ENCODE measurements at regions not wholly inside any gene's neighbourhood (a gene's known extent, or its start where the extent isn't known, plus 50 kb on each side); places are given as distances from the start of the nearest gene placed in this dataset.

DNA sequence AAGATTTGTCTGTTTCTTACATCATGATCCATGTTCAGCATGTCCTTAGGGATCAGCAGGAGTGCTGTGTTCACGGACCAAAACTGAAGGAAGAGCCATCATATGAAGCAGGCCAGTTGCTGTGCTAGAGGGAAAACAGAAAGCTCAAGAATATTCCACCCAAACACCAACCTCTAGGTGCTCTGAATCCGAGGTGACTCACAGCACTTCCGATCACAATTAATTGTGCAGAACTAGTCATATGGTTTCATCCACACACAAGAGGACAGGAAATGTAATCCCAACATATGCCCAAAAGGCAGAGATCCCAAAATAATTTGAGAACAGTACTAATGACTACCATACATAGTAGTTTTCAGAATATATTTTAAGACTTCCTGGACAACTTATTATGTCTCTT lies 257.9 kb upstream of the KCNH8 start:
- H3K4me3 ChIP-seq (ENCODE audit: low read depth, low read length), result no peak overlapping the region
- TF ChIP-seq, protein P1, sequence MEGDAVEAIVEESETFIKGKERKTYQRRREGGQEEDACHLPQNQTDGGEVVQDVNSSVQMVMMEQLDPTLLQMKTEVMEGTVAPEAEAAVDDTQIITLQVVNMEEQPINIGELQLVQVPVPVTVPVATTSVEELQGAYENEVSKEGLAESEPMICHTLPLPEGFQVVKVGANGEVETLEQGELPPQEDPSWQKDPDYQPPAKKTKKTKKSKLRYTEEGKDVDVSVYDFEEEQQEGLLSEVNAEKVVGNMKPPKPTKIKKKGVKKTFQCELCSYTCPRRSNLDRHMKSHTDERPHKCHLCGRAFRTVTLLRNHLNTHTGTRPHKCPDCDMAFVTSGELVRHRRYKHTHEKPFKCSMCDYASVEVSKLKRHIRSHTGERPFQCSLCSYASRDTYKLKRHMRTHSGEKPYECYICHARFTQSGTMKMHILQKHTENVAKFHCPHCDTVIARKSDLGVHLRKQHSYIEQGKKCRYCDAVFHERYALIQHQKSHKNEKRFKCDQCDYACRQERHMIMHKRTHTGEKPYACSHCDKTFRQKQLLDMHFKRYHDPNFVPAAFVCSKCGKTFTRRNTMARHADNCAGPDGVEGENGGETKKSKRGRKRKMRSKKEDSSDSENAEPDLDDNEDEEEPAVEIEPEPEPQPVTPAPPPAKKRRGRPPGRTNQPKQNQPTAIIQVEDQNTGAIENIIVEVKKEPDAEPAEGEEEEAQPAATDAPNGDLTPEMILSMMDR (conservative IDR thresholded peaks at IDR 0.05; ENCODE audit: low read depth, low read length), result no peak
- no peak for DNase-seq (ENCODE audit: low read depth)

DNA sequence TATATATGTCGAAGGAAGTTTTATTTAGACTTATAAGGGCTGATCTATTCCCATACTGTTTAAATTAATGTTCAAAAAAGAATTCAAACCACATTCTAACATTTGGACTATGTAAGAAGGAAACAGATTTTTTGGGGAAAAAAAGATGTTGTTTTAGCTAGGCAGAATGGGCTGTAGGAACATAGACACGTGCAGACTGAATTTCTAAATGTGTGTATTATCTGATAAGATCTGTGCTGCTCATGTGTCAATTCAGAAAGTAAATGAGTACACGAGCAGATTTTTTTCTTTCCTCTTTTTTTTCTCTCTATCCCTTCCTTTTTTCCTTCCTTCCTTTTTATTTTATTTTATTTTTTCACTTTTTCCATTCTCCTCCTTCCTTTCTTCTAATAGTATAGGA lies 259.5 kb upstream of the KCNH8 start:
- DNase-seq (ENCODE audit: low read depth), result no peak
- no peak overlapping the region for H3K4me3 ChIP-seq (ENCODE audit: low read depth, low read length)
- TF ChIP-seq, protein P1 (conservative IDR thresholded peaks at IDR 0.05; ENCODE audit: low read depth, low read length), result no peak

DNA sequence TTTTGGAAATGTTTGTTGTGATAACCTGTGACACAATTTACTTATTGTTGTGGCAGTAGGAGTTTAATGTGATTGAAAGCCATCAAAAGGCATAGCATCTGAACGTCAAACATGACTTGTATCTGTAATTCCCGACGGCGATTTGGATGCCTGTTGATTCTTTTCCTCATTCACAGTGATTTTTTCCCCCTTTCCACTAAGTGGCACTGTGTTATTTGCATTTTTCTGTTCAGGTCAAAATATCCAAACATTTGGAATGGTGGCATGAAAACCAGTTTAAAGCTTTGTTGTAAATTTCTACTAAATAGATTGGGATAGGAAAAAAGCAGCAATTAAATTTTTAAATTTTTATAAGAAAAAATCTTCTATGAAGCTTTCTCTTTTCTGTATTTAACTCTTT lies 259.9 kb upstream of the KCNH8 start:
- TF ChIP-seq, protein P1 (conservative IDR thresholded peaks at IDR 0.05; ENCODE audit: low read depth, low read length), result no peak
- DNase-seq (ENCODE audit: low read depth), result no peak
- H3K4me3 ChIP-seq (ENCODE audit: low read depth, low read length), result no peak overlapping the region

DNA sequence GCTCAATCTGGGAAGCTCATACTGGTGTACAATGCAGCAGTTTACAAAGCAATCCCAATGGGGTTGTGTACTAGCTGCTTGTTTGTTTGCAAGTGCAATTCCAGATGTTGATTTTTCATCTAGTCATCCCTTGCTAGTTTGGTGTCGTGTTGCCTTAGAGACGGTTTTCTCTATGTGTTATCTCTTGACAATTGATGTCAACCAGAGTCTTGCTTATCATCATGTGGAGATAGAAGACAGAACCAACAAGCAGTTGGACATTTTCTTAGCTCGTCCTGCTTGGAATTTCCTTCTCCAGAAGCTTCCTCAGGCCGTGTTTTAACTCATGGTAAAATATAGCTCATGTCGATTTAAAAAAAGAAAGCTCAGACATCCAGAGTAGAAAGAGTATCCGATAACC lies 262.0 kb upstream of the KCNH8 start:
- TF ChIP-seq, protein P1 (conservative IDR thresholded peaks at IDR 0.05; ENCODE audit: low read depth, low read length), result no peak

DNA sequence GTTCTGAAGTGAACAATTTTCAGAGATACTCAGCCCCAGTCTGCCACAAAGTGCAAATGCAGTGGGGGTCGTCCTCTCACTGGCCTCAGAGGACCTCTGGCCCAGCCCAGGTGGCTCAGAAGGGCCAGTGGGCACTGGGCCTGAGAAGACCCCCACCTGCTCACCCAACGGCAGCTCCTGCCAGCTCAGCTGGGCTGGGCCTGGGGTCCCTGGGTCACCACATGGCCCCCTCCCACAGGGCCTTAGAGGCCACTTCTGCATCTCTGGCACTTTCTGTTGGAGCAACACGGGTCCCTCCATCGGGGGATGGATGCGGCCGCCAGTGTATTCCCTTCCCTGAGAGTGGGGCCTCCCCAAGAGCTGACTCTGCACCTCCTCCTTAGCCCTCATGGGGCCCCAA lies 262.7 kb upstream of the KCNH8 start:
- no peak for DNase-seq (ENCODE audit: low read depth)
- H3K4me3 ChIP-seq (ENCODE audit: low read depth, low read length), result no peak overlapping the region
- TF ChIP-seq, protein P1 (conservative IDR thresholded peaks at IDR 0.05; ENCODE audit: low read depth, low read length), result no peak

More for the DNA sequence above, 262.0 kb upstream of the KCNH8 start:
- DNase-seq (ENCODE audit: low read depth), result no peak
- H3K4me3 ChIP-seq (ENCODE audit: low read depth, low read length), result no peak overlapping the region

DNA sequence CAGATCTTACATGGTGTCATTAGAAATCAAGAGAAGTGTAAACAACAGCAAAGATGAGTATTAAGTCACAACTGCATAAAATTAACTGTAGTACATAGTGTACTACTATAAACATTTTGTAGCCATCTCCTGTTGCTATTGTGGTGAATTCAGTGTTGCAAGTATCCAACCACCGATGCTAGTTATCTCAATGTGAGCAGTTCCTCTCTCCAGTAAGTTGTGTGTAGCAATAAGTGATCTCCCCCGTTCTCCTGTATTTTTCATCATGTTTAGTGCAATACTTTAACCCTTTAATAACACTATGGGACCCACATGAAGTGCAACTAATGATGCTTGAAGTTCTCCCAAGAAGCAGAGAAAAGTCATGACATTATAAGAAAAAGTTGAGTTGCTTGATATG lies 264.7 kb upstream of the KCNH8 start:
- no peak overlapping the region for H3K4me3 ChIP-seq (ENCODE audit: low read depth, low read length)
- DNase-seq (ENCODE audit: low read depth), result no peak
- TF ChIP-seq, protein P1 (conservative IDR thresholded peaks at IDR 0.05; ENCODE audit: low read depth, low read length), result no peak

DNA sequence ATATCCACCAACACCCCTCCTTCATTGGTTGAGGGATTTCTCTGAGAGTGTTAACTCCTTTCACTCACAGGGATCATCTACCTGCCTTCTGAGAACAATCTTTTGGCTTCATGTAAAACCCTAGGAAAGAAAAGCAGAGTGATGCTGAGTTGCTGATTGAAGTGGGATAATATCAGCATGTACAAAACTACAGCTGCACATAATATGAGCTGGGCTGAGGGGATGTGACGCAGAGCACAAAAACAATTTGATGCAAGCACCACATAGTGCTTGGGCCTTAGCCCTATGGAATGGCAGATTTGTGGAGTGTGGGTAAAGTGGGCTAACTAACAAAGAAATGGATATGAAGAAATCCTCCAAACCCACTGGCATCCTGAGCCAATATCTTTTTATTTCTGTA lies 267.6 kb upstream of the KCNH8 start:
- DNase-seq (ENCODE audit: low read depth), result no peak
- no peak overlapping the region for H3K4me3 ChIP-seq (ENCODE audit: low read depth, low read length)
- TF ChIP-seq, protein P1 (conservative IDR thresholded peaks at IDR 0.05; ENCODE audit: low read depth, low read length), result no peak

Data from choroid plexus epithelial cell (primary cell).